Fibroblast of villous mesenchyme (primary cell): ENCODE measurements at regions not wholly inside any gene's neighbourhood (a gene's known extent, or its start where the extent isn't known, plus 50 kb on each side); places are given as distances from the start of the nearest gene placed in this dataset.

Source experiments
- DNase-seq: peaks from one replicate; pipeline ENCODE4 v3.0.0-alpha.2; 2010; ENCODE audit warnings: low read depth
- H3K4me3 ChIP-seq: 2 replicates; pipeline ENCODE4 v1.5.1; 2011; ENCODE audit warnings: low read depth, mild to moderate bottlenecking, low read length
- CTCF ChIP-seq: IDR thresholded peaks from 2 replicates; pipeline ENCODE4 v1.5.1; 2012; ENCODE audit warnings: low read depth, mild to moderate bottlenecking, low read length; ENCODE audit not compliant: insufficient read depth

GRCh38 chr16:80489173-80489572 is 51.6 kb upstream of the DYNLRB2 start:
- DNase-seq, result no peak
- TF ChIP-seq CTCF, result no peak

GRCh38 chr16:80488167-80488566 is 52.6 kb upstream of the DYNLRB2 start:
- no peak for DNase-seq
- H3K4me3 ChIP-seq, result no peak overlapping the region
- no peak for TF ChIP-seq CTCF

More at GRCh38 chr16:80489173-80489572, 51.6 kb upstream of the DYNLRB2 start:
- no peak overlapping the region for H3K4me3 ChIP-seq

- TF ChIP-seq CTCF, result no peak
- DNase-seq, result no peak
- H3K4me3 ChIP-seq, result no peak overlapping the region
These were observed 60.1 kb upstream of the DYNLRB2 start for GRCh38 chr16:80480664-80481063.

GRCh38 chr16:80477838-80478237 is 63.0 kb upstream of the DYNLRB2 start:
- DNase-seq, result no peak
- no peak overlapping the region for H3K4me3 ChIP-seq
- TF ChIP-seq CTCF, result no peak

- no peak for DNase-seq
- no peak overlapping the region for H3K4me3 ChIP-seq
- TF ChIP-seq CTCF, result no peak
These were observed 72.8 kb upstream of the DYNLRB2 start for GRCh38 chr16:80468029-80468428.

GRCh38 chr16:80466024-80466987 is 74.5 kb upstream of the DYNLRB2 start:
- TF ChIP-seq CTCF, result peak; percentile 84
- H3K4me3 ChIP-seq, result no peak overlapping the region
- peak; percentile 54 for DNase-seq
